Mucosa of rectum (tissue), 2 donors: ENCODE measurements at regions not wholly inside any gene's neighbourhood (a gene's known extent, or its start where the extent isn't known, plus 50 kb on each side); places are given as distances from the start of the nearest gene placed in this dataset.

Source experiments
- H3K27ac ChIP-seq, 2 donors: one replicate each; pipeline ENCODE4 v1.7.0; 2013; ENCODE audit warnings: inconsistent platforms in 2 of 2, low read depth in 2 of 2, low read length in 2 of 2
- H3K27me3 ChIP-seq, 2 donors: one replicate each; pipeline ENCODE4 v1.7.0; 2013; ENCODE audit warnings: low read length in 2 of 2; ENCODE audit not compliant: control insufficient read depth in 2 of 2, insufficient read depth in 2 of 2
- H3K36me3 ChIP-seq, 2 donors: one replicate each; pipeline ENCODE4 v1.7.0; 2013; ENCODE audit warnings: low read length in 2 of 2; ENCODE audit not compliant: control insufficient read depth in 2 of 2, insufficient read depth in 2 of 2
- H3K4me1 ChIP-seq, 2 donors: one replicate each; pipeline ENCODE4 v1.7.0; 2013; ENCODE audit warnings: low read length in 2 of 2, mild to moderate bottlenecking in 1 of 2; ENCODE audit not compliant: control insufficient read depth in 2 of 2, insufficient read depth in 2 of 2
- H3K4me3 ChIP-seq, 2 donors: one replicate each; pipeline ENCODE4 v1.7.0; 2013; ENCODE audit warnings: low read length in 2 of 2
- H3K9ac ChIP-seq, 2 donors: one replicate each; pipeline ENCODE4 v1.7.0; 2013; ENCODE audit warnings: low read length in 2 of 2, low read depth in 1 of 2, mild to moderate bottlenecking in 1 of 2
- H3K9me3 ChIP-seq, 2 donors: one replicate each; pipeline ENCODE4 v1.7.0; 2013; ENCODE audit warnings: low read length in 2 of 2; ENCODE audit not compliant: control insufficient read depth in 2 of 2
- donor health status: healthy.
- donor health status: Normal muscosa, but diverticular disease.

DNA sequence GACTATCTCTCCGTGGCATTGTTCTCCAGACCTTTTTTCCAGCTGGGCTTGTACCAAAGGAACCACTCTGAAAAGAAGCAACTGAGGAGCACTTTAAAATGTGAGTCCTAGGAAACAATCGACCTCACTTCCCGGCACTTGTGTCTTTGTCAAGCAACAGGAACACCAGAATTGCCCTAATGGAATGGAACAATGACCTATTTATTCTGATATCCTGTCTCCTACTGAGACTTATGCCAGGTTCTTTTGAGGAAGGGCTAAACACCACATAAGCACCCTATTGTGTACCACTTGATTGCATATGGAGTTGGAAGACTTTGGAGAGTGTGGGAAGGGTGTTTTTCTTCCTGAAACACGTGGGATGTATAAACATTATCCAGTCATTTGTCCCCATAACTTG is 56.8 kb upstream of the TGFBR2 start:
- no peak overlapping the region for H3K27ac ChIP-seq
- H3K9ac ChIP-seq = no peak overlapping the region
- H3K4me3 ChIP-seq = no peak overlapping the region
- no peaks in the 10 kb centered on the region for H3K36me3 ChIP-seq
- no peaks in the 10 kb centered on the region for H3K9me3 ChIP-seq
- H3K27me3 ChIP-seq = no peaks in the 10 kb centered on the region
- no peaks in the 10 kb centered on the region for H3K4me1 ChIP-seq

DNA sequence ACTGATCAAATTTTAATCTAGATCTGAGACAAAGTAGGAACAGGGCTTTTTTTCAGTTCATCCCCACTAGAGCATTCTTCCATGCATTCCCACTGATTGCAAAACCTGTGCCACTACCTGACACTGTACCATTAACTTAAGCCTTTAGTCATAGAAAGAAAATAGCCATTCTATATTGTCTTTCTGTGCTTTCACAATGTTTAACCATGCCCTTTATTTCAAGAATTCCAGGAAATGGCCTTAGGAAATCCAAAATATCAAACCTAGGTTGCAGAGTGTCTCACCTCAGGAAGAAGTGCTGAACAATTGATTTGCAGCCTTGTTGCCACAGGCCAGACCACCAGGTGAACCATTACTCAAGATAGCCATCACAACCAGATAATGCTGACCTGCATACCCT is 56.2 kb upstream of the TGFBR2 start:
- Histone ChIP-seq H3K9me3 (no peaks in the 10 kb centered on the region), H3K4me3 (no peak overlapping the region), H3K36me3 (no peaks in the 10 kb centered on the region), H3K4me1 (no peaks in the 10 kb centered on the region), H3K27me3 (no peaks in the 10 kb centered on the region), H3K27ac (no peak overlapping the region), H3K9ac (no peak overlapping the region)

DNA sequence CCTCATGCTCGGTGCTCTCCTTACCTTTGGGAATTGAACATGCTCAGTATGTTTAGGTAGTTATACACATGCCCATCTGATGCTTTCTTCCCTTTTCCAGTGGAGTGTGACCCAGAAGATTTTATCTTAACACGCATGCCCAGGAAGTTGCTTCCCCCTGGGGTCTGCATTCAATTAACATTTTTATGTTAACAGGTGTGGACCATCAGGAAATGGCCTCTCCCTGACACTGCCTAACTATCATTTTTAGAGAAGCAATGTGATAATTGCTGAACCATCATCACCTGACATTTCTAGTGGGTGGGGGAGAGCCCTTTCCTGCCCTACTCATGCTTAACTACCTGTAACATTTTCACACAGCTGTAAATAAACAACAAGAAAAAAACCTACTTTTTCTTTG is 55.1 kb upstream of the TGFBR2 start:
- no peak overlapping the region for H3K9ac ChIP-seq
- no peak overlapping the region for H3K27ac ChIP-seq
- no peaks in the 10 kb centered on the region for H3K36me3 ChIP-seq
- no peaks in the 10 kb centered on the region for H3K27me3 ChIP-seq
- H3K4me3 ChIP-seq = no peak overlapping the region
- no peaks in the 10 kb centered on the region for H3K9me3 ChIP-seq
- H3K4me1 ChIP-seq = no peaks in the 10 kb centered on the region

GRCh38 chr3:30551927-30552326 is 54.5 kb upstream of the TGFBR2 start:
- H3K9ac ChIP-seq = no peak overlapping the region
- no peaks in the 10 kb centered on the region for H3K4me1 ChIP-seq
- H3K27ac ChIP-seq = no peak overlapping the region
- no peak overlapping the region for H3K4me3 ChIP-seq
- H3K36me3 ChIP-seq = no peaks in the 10 kb centered on the region
- no peaks in the 10 kb centered on the region for H3K27me3 ChIP-seq
- H3K9me3 ChIP-seq = no peaks in the 10 kb centered on the region

DNA sequence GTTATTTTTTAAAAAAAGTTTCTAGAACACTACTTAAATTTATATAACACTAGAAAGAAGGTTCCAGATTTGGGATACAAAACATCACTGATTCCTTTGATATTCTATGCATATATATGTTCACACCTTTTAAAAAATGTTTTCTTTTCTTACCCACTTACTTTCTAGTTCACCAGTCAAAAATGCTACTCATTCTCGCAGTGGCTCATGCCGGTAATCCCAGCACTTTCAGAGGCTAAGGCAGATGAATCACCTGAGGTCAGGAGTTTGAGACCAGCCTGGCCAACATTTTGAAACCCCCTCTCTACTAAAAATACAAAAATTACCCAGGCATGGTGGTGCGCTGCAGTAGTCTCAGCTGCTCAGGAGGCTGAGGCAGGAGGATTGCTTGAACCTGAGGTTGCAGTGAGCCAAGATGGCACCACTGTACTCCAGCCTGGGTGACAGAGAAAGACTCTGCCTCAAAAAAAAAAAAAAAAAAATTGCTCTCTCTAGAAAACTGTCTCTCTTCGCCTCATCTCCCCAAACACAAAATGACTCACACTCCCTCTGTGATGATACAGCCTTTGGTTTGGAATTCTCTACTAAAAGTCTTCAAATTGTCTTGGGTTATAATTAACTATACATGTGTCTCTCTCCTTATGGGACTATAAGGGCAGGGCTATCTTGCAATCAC is 52.6 kb upstream of the TGFBR2 start:
- Histone ChIP-seq H3K9ac (no peak overlapping the region), H3K27me3 (no peaks in the 10 kb centered on the region), H3K4me1 (no peaks in the 10 kb centered on the region), H3K36me3 (no peaks in the 10 kb centered on the region), H3K4me3 (no peak overlapping the region), H3K9me3 (no peaks in the 10 kb centered on the region), H3K27ac (no peak overlapping the region)

DNA sequence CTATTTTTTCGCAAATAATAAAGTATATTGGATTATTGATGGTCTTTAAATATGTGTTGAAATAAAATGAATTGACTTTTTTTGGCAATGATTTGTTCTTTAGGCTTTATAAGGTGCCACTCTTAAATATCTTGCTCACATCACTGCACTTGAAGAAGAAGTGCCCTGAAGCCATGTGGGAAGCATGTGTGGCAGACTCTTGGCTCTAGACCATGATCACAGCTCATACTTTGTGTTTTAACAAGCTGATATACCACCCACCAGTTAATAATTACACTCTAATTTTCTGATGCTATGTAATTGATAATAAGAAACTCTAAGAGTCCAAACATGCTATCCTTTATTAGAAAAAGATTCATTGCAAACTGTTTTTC is 52.1 kb upstream of the TGFBR2 start:
- H3K27me3 ChIP-seq = no peaks in the 10 kb centered on the region
- no peaks in the 10 kb centered on the region for H3K9me3 ChIP-seq
- H3K4me1 ChIP-seq = no peaks in the 10 kb centered on the region
- H3K27ac ChIP-seq = no peak overlapping the region
- H3K4me3 ChIP-seq = no peak overlapping the region
- H3K36me3 ChIP-seq = no peaks in the 10 kb centered on the region
- H3K9ac ChIP-seq = no peak overlapping the region

DNA sequence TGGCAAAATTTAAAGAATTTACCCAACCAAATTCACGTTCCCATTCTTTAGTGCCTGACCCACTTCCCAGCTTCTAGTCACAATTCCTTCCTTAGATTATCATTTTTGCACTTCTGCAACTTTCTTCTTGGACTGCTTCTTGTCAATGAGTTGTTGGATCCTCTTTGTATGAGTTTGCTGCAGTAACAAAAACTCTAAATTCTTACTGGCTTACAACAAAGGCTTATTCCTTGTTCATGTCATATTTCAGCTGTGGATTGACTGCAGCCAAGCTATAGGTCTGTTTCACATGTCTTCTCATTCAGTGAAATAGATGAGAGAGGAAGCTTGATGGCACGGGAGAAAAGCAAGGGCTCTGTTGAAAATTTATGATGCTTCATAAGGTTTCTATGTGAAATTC is 50.4 kb upstream of the TGFBR2 start:
- Histone ChIP-seq H3K27me3 (no peaks in the 10 kb centered on the region), H3K4me1 (no peaks in the 10 kb centered on the region), H3K4me3 (no peak overlapping the region), H3K36me3 (no peaks in the 10 kb centered on the region), H3K9ac (no peak overlapping the region), H3K27ac (no peak overlapping the region), H3K9me3 (no peaks in the 10 kb centered on the region)
